ENCODE measurements at regions not wholly inside any gene's neighbourhood (a gene's known extent, or its start where the extent isn't known, plus 50 kb on each side); places are given as distances from the start of the nearest gene placed in this dataset.

- H3K27me3 ChIP-seq (ENCODE audit: insufficient read depth, low read length) = peaks cover 10% of the 10 kb centered on the region
- Mint-ChIP-seq H3K9me3 (ENCODE audit: unreplicated experiment) (no peaks in the 10 kb centered on the region), H3K27ac (ENCODE audit: unreplicated experiment) (no peak overlapping the region), H3K4me3 (ENCODE audit: unreplicated experiment) (no peak overlapping the region), H3K36me3 (ENCODE audit: low read depth, unreplicated experiment) (no peaks in the 10 kb centered on the region), H3K27me3 (ENCODE audit: low read depth, unreplicated experiment) (peaks cover 50% of the 10 kb centered on the region), H3K4me1 (ENCODE audit: low read depth, unreplicated experiment) (no peaks in the 10 kb centered on the region)
- peak overlapping the region; percentile 52 for H3K4me2 ChIP-seq (ENCODE audit: low read length)
- FAIRE-seq (no peak), DNase-seq (ENCODE audit: low read depth) (peak; percentile 20)
- H3K79me2 ChIP-seq (ENCODE audit: insufficient read depth, low read length) = no peaks in the 10 kb centered on the region
- H3K36me3 ChIP-seq (ENCODE audit: insufficient read depth, low read length) = no peaks in the 10 kb centered on the region
- H3K9ac ChIP-seq (ENCODE audit: low read length) = no peak overlapping the region
- H2AFZ ChIP-seq (ENCODE audit: low read depth, low read length) = peak overlapping the region; percentile 60
- no peaks in the 10 kb centered on the region for H3K4me1 ChIP-seq (ENCODE audit: insufficient read depth, low read length)
- no peaks in the 10 kb centered on the region for H4K20me1 ChIP-seq (ENCODE audit: insufficient read depth, low read length)
- no peak overlapping the region for H3K4me3 ChIP-seq (ENCODE audit: insufficient read depth, low read depth, low read length)
- no peaks in the 10 kb centered on the region for H3K9me3 ChIP-seq (ENCODE audit: insufficient read depth, low read depth, low read length)
- no peak for TF ChIP-seq EZH2 (IDR thresholded peaks at IDR 0.05; ENCODE audit: insufficient read depth, low read length)
- TF ChIP-seq CTCF (IDR thresholded peaks at IDR 0.05; ENCODE audit: insufficient read depth, low read depth, low read length) = peak; percentile 63
- no peak overlapping the region for H3K27ac ChIP-seq (ENCODE audit: low read depth, low read length)
Measured at GRCh38 chr1:10960411-10961299, 51.8 kb upstream of the TARDBP start.

GRCh38 chr1:10961300-10961833, 51.1 kb upstream of the TARDBP start:
- Histone ChIP-seq H3K4me2 (ENCODE audit: low read length) (peak overlapping the region; percentile 52), H3K4me1 (ENCODE audit: insufficient read depth, low read length) (no peaks in the 10 kb centered on the region), H3K36me3 (ENCODE audit: insufficient read depth, low read length) (no peaks in the 10 kb centered on the region), H3K79me2 (ENCODE audit: insufficient read depth, low read length) (no peaks in the 10 kb centered on the region), H3K9me3 (ENCODE audit: insufficient read depth, low read depth, low read length) (no peaks in the 10 kb centered on the region), H3K9ac (ENCODE audit: low read length) (no peak overlapping the region), H4K20me1 (ENCODE audit: insufficient read depth, low read length) (no peaks in the 10 kb centered on the region), H3K27ac (ENCODE audit: low read depth, low read length) (no peak overlapping the region), H3K4me3 (ENCODE audit: insufficient read depth, low read depth, low read length) (no peak overlapping the region), H3K27me3 (ENCODE audit: insufficient read depth, low read length) (peaks cover 13% of the 10 kb centered on the region), H2AFZ (ENCODE audit: low read depth, low read length) (no peak overlapping the region)
- FAIRE-seq = no peak
- H3K36me3 Mint-ChIP-seq (ENCODE audit: low read depth, unreplicated experiment) = no peaks in the 10 kb centered on the region
- H3K4me3 Mint-ChIP-seq (ENCODE audit: unreplicated experiment) = no peak overlapping the region
- no peak overlapping the region for H3K27ac Mint-ChIP-seq (ENCODE audit: unreplicated experiment)
- H3K4me1 Mint-ChIP-seq (ENCODE audit: low read depth, unreplicated experiment) = no peaks in the 10 kb centered on the region
- TF ChIP-seq EZH2 (IDR thresholded peaks at IDR 0.05; ENCODE audit: insufficient read depth, low read length) (no peak), CTCF (IDR thresholded peaks at IDR 0.05; ENCODE audit: insufficient read depth, low read depth, low read length) (no peak)
- H3K9me3 Mint-ChIP-seq (ENCODE audit: unreplicated experiment) = no peaks in the 10 kb centered on the region
- no peak for DNase-seq (ENCODE audit: low read depth)
- H3K27me3 Mint-ChIP-seq (ENCODE audit: low read depth, unreplicated experiment) = peaks cover 47% of the 10 kb centered on the region

- Mint-ChIP-seq H3K4me1 (ENCODE audit: low read depth, unreplicated experiment) (no peaks in the 10 kb centered on the region), H3K27me3 (ENCODE audit: low read depth, unreplicated experiment) (peaks cover 42% of the 10 kb centered on the region), H3K36me3 (ENCODE audit: low read depth, unreplicated experiment) (no peaks in the 10 kb centered on the region), H3K9me3 (ENCODE audit: unreplicated experiment) (no peaks in the 10 kb centered on the region), H3K27ac (ENCODE audit: unreplicated experiment) (no peak overlapping the region), H3K4me3 (ENCODE audit: unreplicated experiment) (no peak overlapping the region)
- H2AFZ ChIP-seq (ENCODE audit: low read depth, low read length) = no peak overlapping the region
- TF ChIP-seq EZH2 (IDR thresholded peaks at IDR 0.05; ENCODE audit: insufficient read depth, low read length) (no peak), CTCF (IDR thresholded peaks at IDR 0.05; ENCODE audit: insufficient read depth, low read depth, low read length) (no peak)
- H3K9me3 ChIP-seq (ENCODE audit: insufficient read depth, low read depth, low read length) = no peaks in the 10 kb centered on the region
- no peaks in the 10 kb centered on the region for H4K20me1 ChIP-seq (ENCODE audit: insufficient read depth, low read length)
- no peaks in the 10 kb centered on the region for H3K79me2 ChIP-seq (ENCODE audit: insufficient read depth, low read length)
- H3K27ac ChIP-seq (ENCODE audit: low read depth, low read length) = no peak overlapping the region
- H3K27me3 ChIP-seq (ENCODE audit: insufficient read depth, low read length) = peaks cover 15% of the 10 kb centered on the region
- H3K36me3 ChIP-seq (ENCODE audit: insufficient read depth, low read length) = no peaks in the 10 kb centered on the region
- FAIRE-seq (no peak), DNase-seq (ENCODE audit: low read depth) (peak; percentile 27)
- no peak overlapping the region for H3K9ac ChIP-seq (ENCODE audit: low read length)
- H3K4me1 ChIP-seq (ENCODE audit: insufficient read depth, low read length) = no peaks in the 10 kb centered on the region
- H3K4me3 ChIP-seq (ENCODE audit: insufficient read depth, low read depth, low read length) = no peak overlapping the region
- no peak overlapping the region for H3K4me2 ChIP-seq (ENCODE audit: low read length)
Measured at GRCh38 chr1:10962483-10962882, 50.0 kb upstream of the TARDBP start.
